ENCODE measurements at regions not wholly inside any gene's neighbourhood (a gene's known extent, or its start where the extent isn't known, plus 50 kb on each side); places are given as distances from the start of the nearest gene placed in this dataset.

- TF ChIP-seq CTCF (IDR thresholded peaks at IDR 0.05) (no peak), ZFX (IDR thresholded peaks at IDR 0.05; ENCODE audit: borderline replicate concordance) (no peak)
Measured at GRCh38 chr14:98748966-98749365, 523.0 kb downstream of the BCL11B start.
